ENCODE measurements at regions not wholly inside any gene's neighbourhood (a gene's known extent, or its start where the extent isn't known, plus 50 kb on each side); places are given as distances from the start of the nearest gene placed in this dataset.

DNA sequence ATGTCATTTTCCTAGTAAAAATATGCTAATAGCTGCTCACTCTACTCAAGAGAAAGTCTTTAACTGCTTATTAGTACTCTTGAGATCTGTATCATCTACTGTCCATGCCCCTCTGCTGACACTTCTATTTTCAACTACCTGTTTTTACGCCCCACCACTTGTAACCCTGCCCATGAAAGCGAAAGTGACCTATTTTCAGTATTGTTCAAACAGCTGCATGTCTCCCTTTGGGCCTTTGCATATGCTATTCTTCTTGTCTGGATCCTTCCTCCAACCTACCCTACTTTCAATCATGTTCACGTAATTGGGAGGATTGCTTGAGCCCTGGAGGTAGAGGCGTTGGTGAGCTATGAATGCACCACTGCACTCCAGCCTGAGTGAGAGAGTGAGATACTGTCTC, 1481.3 kb downstream of the GATA3 start:
- no peak for DNase-seq (ENCODE audit: low read depth)
- TF ChIP-seq, protein P1, sequence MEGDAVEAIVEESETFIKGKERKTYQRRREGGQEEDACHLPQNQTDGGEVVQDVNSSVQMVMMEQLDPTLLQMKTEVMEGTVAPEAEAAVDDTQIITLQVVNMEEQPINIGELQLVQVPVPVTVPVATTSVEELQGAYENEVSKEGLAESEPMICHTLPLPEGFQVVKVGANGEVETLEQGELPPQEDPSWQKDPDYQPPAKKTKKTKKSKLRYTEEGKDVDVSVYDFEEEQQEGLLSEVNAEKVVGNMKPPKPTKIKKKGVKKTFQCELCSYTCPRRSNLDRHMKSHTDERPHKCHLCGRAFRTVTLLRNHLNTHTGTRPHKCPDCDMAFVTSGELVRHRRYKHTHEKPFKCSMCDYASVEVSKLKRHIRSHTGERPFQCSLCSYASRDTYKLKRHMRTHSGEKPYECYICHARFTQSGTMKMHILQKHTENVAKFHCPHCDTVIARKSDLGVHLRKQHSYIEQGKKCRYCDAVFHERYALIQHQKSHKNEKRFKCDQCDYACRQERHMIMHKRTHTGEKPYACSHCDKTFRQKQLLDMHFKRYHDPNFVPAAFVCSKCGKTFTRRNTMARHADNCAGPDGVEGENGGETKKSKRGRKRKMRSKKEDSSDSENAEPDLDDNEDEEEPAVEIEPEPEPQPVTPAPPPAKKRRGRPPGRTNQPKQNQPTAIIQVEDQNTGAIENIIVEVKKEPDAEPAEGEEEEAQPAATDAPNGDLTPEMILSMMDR (IDR thresholded peaks at IDR 0.05; ENCODE audit: low read length, missing control alignments): no peak
- H3K4me3 ChIP-seq (replicated peaks; ENCODE audit: low read depth, low read length): no peak overlapping the region

DNA sequence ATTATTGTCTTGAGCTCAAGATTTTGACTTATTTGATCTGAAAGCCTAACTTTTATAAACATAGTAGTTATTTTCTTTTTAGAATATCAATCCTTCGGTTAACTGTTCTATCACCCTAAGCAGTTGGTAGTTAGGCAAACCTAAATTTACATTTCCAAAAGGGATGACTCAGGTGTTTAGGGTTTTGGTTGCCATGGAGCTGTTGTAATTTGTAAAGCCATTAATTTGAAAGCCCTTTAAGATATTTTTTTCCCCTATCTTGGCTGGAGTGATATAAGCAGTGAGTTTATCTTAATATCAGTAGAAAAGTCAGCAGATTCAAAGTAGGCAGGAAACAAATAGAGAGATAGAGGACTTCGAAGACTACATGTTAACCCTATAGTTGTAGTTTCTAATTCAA, 1472.6 kb upstream of the CELF2 start:
- no peak for DNase-seq (ENCODE audit: low read depth)
- H3K4me3 ChIP-seq (replicated peaks; ENCODE audit: low read depth, low read length): no peak overlapping the region
- TF ChIP-seq, protein P1 (IDR thresholded peaks at IDR 0.05; ENCODE audit: low read length, missing control alignments): no peak

GRCh38 chr10:9547936-9548904, 1469.5 kb upstream of the CELF2 start:
- DNase-seq (ENCODE audit: low read depth): no peak
- TF ChIP-seq, protein P1 (IDR thresholded peaks at IDR 0.05; ENCODE audit: low read length, missing control alignments): no peak
- no peak overlapping the region for H3K4me3 ChIP-seq (replicated peaks; ENCODE audit: low read depth, low read length)

DNA sequence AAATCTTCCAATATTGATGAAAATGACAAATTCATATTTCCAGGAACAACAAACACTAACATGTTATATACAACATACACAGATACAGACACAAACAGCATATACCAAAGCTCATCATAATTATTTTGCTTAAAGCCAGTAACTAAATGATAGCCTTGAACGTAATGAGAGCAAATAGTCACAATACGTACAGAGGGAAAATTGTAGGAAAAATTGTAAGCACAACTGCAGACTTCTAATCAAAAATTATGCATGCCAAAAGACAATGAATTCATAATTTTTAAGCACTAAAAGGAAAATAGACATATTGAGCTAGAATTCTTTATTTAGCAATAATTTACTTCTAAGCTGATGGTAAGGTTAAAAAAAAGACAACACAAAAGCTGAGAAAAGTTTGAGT, 1466.9 kb upstream of the CELF2 start:
- no peak for DNase-seq (ENCODE audit: low read depth)
- TF ChIP-seq, protein P1 (IDR thresholded peaks at IDR 0.05; ENCODE audit: low read length, missing control alignments): no peak
- no peak overlapping the region for H3K4me3 ChIP-seq (replicated peaks; ENCODE audit: low read depth, low read length)

DNA sequence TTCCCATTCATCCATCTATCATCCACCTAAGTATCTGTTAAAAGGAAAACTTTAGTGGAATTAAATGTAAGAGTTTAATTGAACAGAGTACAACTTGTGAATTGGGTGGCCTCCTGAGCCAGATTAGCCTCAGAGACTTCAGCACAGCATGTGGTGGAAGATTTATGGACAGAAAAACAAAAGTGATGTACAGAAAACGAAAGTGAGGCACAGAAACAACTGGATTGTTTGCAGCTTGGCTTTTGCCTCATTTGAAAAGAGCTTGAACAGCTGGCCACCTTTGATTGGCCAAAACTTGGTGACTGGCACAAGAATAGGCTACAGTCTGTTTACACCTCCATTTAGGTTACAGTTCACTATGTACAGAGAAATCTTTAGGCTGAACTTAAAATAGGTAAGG, 1463.4 kb upstream of the CELF2 start:
- DNase-seq (ENCODE audit: low read depth): no peak
- TF ChIP-seq, protein P1 (IDR thresholded peaks at IDR 0.05; ENCODE audit: low read length, missing control alignments): no peak
- H3K4me3 ChIP-seq (replicated peaks; ENCODE audit: low read depth, low read length): no peak overlapping the region

DNA sequence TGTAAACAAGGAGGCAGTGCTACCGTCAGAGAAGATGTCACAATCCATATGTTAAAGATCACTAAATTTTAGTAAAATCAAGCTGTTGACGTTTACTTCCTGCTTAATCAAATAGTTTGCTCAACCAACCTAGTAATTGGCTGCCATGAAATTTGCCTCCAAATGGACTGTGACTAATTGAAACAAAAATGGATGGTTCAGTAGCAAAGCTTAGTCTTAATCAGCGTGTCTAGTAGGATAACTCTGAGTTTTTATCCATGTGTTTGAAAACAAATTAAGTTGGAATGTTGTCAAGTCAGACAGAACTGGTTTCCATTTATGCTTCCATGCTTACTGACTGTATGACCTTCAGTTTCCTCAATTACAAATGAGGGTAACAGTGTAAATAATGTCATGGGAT, 1456.7 kb upstream of the CELF2 start:
- H3K4me3 ChIP-seq (replicated peaks; ENCODE audit: low read depth, low read length): no peak overlapping the region
- DNase-seq (ENCODE audit: low read depth): no peak
- TF ChIP-seq, protein P1 (IDR thresholded peaks at IDR 0.05; ENCODE audit: low read length, missing control alignments): no peak
